ENCODE measurements at regions not wholly inside any gene's neighbourhood (a gene's known extent, or its start where the extent isn't known, plus 50 kb on each side); places are given as distances from the start of the nearest gene placed in this dataset.

- Histone ChIP-seq H3K36me3 (no peaks in the 10 kb centered on the region), H3K27me3 (replicated peaks in 1 of 7) (peaks cover 0 to 27% (median 0%) of the 10 kb centered on the region in 7 donors), H3K27ac (no peak overlapping the region), H3K9me3 (peaks cover 0 to 13% (median 4%) of the 10 kb centered on the region in 8 donors), H3K4me1 (no peaks in the 10 kb centered on the region), H3K4me3 (no peak overlapping the region)
- intact Hi-C loops (cut with DNase I; ENCODE audit: low total_unique reads): no loop called here
- TF ChIP-seq CTCF (IDR thresholded peaks at IDR 0.05 in 8 of 11, conservative IDR thresholded peaks at IDR 0.05 in 3 of 11): no peak
- TF ChIP-seq POLR2AphosphoS5 (IDR thresholded peaks at IDR 0.05): no peak
- no peak for TF ChIP-seq POLR2A (IDR thresholded peaks at IDR 0.05)
- WGBS, 5 donors: 89 to 99% (median 93%) methylated on average over 3 of the region's 3 CpGs
- no peak for DNase-seq
Measured at GRCh38 chr20:58109918-58110635, 118.4 kb downstream of the ANKRD60 start.

GRCh38 chr20:58109126-58109880 lies 119.2 kb downstream of the ANKRD60 start:
- H3K27ac ChIP-seq: no peak overlapping the region
- 64 to 80% (median 76%) methylated on average over 4 of the region's 4 CpGs for WGBS, 5 donors
- no peak for TF ChIP-seq CTCF (IDR thresholded peaks at IDR 0.05 in 8 of 11, conservative IDR thresholded peaks at IDR 0.05 in 3 of 11)
- TF ChIP-seq POLR2A (IDR thresholded peaks at IDR 0.05): no peak
- no peak for TF ChIP-seq POLR2AphosphoS5 (IDR thresholded peaks at IDR 0.05)

GRCh38 chr20:58107533-58107932 lies 120.9 kb downstream of the ANKRD60 start:
- TF ChIP-seq CTCF (IDR thresholded peaks at IDR 0.05 in 8 of 11, conservative IDR thresholded peaks at IDR 0.05 in 3 of 11) (no peak), POLR2AphosphoS5 (IDR thresholded peaks at IDR 0.05) (no peak), POLR2A (IDR thresholded peaks at IDR 0.05) (no peak)
- Histone ChIP-seq H3K4me1 (no peaks in the 10 kb centered on the region), H3K36me3 (no peaks in the 10 kb centered on the region), H3K27ac (no peak overlapping the region), H3K9me3 (peaks cover 0 to 13% (median 4%) of the 10 kb centered on the region in 8 donors), H3K4me3 (no peak overlapping the region), H3K27me3 (replicated peaks in 1 of 7) (peaks cover 0 to 7% (median 0%) of the 10 kb centered on the region in 7 donors)
- 50 to 86% (median 75%) methylated on average over 1 of the region's 1 CpG for WGBS, 5 donors
- no peak for DNase-seq
- intact Hi-C loops (cut with DNase I; ENCODE audit: low total_unique reads): no loop called here

More at GRCh38 chr20:58109126-58109880, 119.2 kb downstream of the ANKRD60 start:
- Histone ChIP-seq H3K4me3 (no peak overlapping the region), H3K4me1 (no peaks in the 10 kb centered on the region), H3K36me3 (no peaks in the 10 kb centered on the region), H3K9me3 (peaks cover 0 to 13% (median 4%) of the 10 kb centered on the region in 8 donors), H3K27me3 (replicated peaks in 1 of 7) (peaks cover 0 to 19% (median 0%) of the 10 kb centered on the region in 7 donors)
- DNase-seq: no peak
- intact Hi-C loops (cut with DNase I; ENCODE audit: low total_unique reads): no loop called here
